ENCODE measurements at regions not wholly inside any gene's neighbourhood (a gene's known extent, or its start where the extent isn't known, plus 50 kb on each side); places are given as distances from the start of the nearest gene placed in this dataset.

GRCh38 chr15:47975427-47975826, 145.4 kb upstream of the SLC24A5 start:
- TF ChIP-seq REST (IDR thresholded peaks at IDR 0.05; ENCODE audit: insufficient read depth in 1 of 2, low read depth in 2 of 2, low read length in 2 of 2) (no peak), TAF1 (IDR thresholded peaks at IDR 0.05; ENCODE audit: borderline replicate concordance, insufficient read depth, low read length) (no peak), POLR2AphosphoS5 (IDR thresholded peaks at IDR 0.05; ENCODE audit: low read depth, low read length) (no peak)

All from PFSK-1 (cell line).